Thyroid gland (tissue), 4 donors: ENCODE measurements at regions not wholly inside any gene's neighbourhood (a gene's known extent, or its start where the extent isn't known, plus 50 kb on each side); places are given as distances from the start of the nearest gene placed in this dataset.

Source experiments
- DNase-seq, 2 donors: peaks; one replicate each; pipeline ENCODE4 v3.0.0-alpha.2; 2019
- H3K27ac ChIP-seq, 3 donors: fragments of 200-600 bp; sonication (generic); 1 replicate in 2 of 3; 2 replicates in 1 of 3; pipeline ENCODE4 v1.5.1; 2016 to 2019; ENCODE audit warnings: mild to moderate bottlenecking in 1 of 3, moderate library complexity in 1 of 3
- H3K27me3 ChIP-seq: fragments of 200-600 bp; sonication (generic); one replicate; pipeline ENCODE4 v1.5.1; 2019
- H3K36me3 ChIP-seq, 2 donors: fragments of 200-600 bp; sonication (generic); one replicate each; pipeline ENCODE4 v1.5.1; 2016 to 2019
- H3K4me1 ChIP-seq, 2 donors: fragments of 200-600 bp; sonication (generic); one replicate each; pipeline ENCODE4 v1.5.1; 2017 to 2019
- H3K4me3 ChIP-seq, 3 donors: fragments of 200-600 bp; sonication (generic); replicated peaks in 1 of 3; 1 replicate in 2 of 3; 2 replicates in 1 of 3; pipeline ENCODE4 v1.5.1; 2016; ENCODE audit warnings: mild to moderate bottlenecking in 1 of 3
- H3K9me3 ChIP-seq: fragments of 200-600 bp; sonication (generic); one replicate; pipeline ENCODE4 v1.5.1; 2017
- CTCF ChIP-seq, 6 experiments: fragments of 200-600 bp in 3 of 6; fragments of 450-650 bp in 3 of 6; sonication (generic) in 3 of 6; IDR thresholded peaks; one replicate each; pipeline ENCODE4 v1.5.1; 2016 to 2019; ENCODE audit warnings: antibody characterized with exemption in 6 of 6, mild to moderate bottlenecking in 2 of 6, inconsistent platforms in 1 of 6, moderate library complexity in 1 of 6
- POLR2A ChIP-seq, 2 donors: fragments of 450-650 bp; IDR thresholded peaks; one replicate each; pipeline ENCODE4 v1.6.1; 2017; ENCODE audit warnings: antibody characterized with exemption in 2 of 2, mild to moderate bottlenecking in 2 of 2, moderate library complexity in 1 of 2
- WGBS, 2 donors: methylation state at CpG; one replicate each; pipeline ENCODE4 v1.1.5; 2017; 5-methylcytosine and 5-hydroxymethylcytosine counted together
- intact Hi-C: fragments of 100-400 bp; cut with DNase I; formaldehyde crosslinking; loops from one replicate; pipeline ENCODE4 v1.15.1; 2023

- no peaks in the 10 kb centered on the region for H3K4me1 ChIP-seq
- H3K9me3 ChIP-seq: no peaks in the 10 kb centered on the region
- H3K27me3 ChIP-seq: no peaks in the 10 kb centered on the region
- intact Hi-C loops: no loop called here
- TF ChIP-seq POLR2A (IDR thresholded peaks at IDR 0.05) (no peak), CTCF (IDR thresholded peaks at IDR 0.05) (no peak)
- H3K36me3 ChIP-seq: no peaks in the 10 kb centered on the region
- no peak overlapping the region for H3K27ac ChIP-seq
- H3K4me3 ChIP-seq: no peak overlapping the region
- no peak for DNase-seq
Observed at GRCh38 chr2:57141269-57141668, 905.3 kb upstream of the VRK2 start.

GRCh38 chr2:57146951-57147350 lies 899.7 kb upstream of the VRK2 start:
- Histone ChIP-seq H3K36me3 (no peaks in the 10 kb centered on the region), H3K4me1 (no peaks in the 10 kb centered on the region)
- 33 to 57% methylated on average over 1 of the region's 1 CpG for WGBS, 2 donors

GRCh38 chr2:57156231-57156924 lies 890.2 kb upstream of the VRK2 start:
- Histone ChIP-seq H3K9me3 (no peaks in the 10 kb centered on the region), H3K27ac (no peak overlapping the region), H3K4me3 (no peak overlapping the region), H3K27me3 (no peaks in the 10 kb centered on the region), H3K4me1 (no peaks in the 10 kb centered on the region), H3K36me3 (no peaks in the 10 kb centered on the region)
- no peak for TF ChIP-seq CTCF (IDR thresholded peaks at IDR 0.05)
- no peak for TF ChIP-seq POLR2A (IDR thresholded peaks at IDR 0.05)
- intact Hi-C loops: no loop called here
- WGBS, 2 donors: 71 to 78% methylated on average over 2 of the region's 2 CpGs
- DNase-seq: no peak

More at GRCh38 chr2:57146951-57147350, 899.7 kb upstream of the VRK2 start:
- Histone ChIP-seq H3K27ac (no peak overlapping the region), H3K9me3 (no peaks in the 10 kb centered on the region), H3K27me3 (no peaks in the 10 kb centered on the region), H3K4me3 (no peak overlapping the region)
- DNase-seq: no peak
- TF ChIP-seq POLR2A (IDR thresholded peaks at IDR 0.05): no peak
- TF ChIP-seq CTCF (IDR thresholded peaks at IDR 0.05): no peak
- intact Hi-C loops: no loop called here

GRCh38 chr2:57160976-57161375 lies 885.6 kb upstream of the VRK2 start:
- H3K27me3 ChIP-seq: no peaks in the 10 kb centered on the region
- TF ChIP-seq CTCF (IDR thresholded peaks at IDR 0.05) (no peak), POLR2A (IDR thresholded peaks at IDR 0.05) (no peak)
- DNase-seq: no peak
- no peak overlapping the region for H3K27ac ChIP-seq
- H3K9me3 ChIP-seq: no peaks in the 10 kb centered on the region
- 78 to 92% methylated on average over 2 of the region's 2 CpGs for WGBS, 2 donors
- no peak overlapping the region for H3K4me3 ChIP-seq
- intact Hi-C loops: no loop called here
- H3K36me3 ChIP-seq: no peaks in the 10 kb centered on the region
- H3K4me1 ChIP-seq: no peaks in the 10 kb centered on the region

GRCh38 chr2:57177176-57177575 lies 869.4 kb upstream of the VRK2 start:
- Histone ChIP-seq H3K27me3 (no peaks in the 10 kb centered on the region), H3K36me3 (no peaks in the 10 kb centered on the region), H3K27ac (no peak overlapping the region), H3K4me3 (no peak overlapping the region), H3K4me1 (no peaks in the 10 kb centered on the region), H3K9me3 (no peaks in the 10 kb centered on the region)
- intact Hi-C loops: no loop called here
- DNase-seq: no peak
- no peak for TF ChIP-seq POLR2A (IDR thresholded peaks at IDR 0.05)
- no peak for TF ChIP-seq CTCF (IDR thresholded peaks at IDR 0.05)
- 86 to 89% methylated on average over 1 of the region's 1 CpG for WGBS, 2 donors
